Motor neuron (in vitro differentiated cells): ENCODE measurements at regions not wholly inside any gene's neighbourhood (a gene's known extent, or its start where the extent isn't known, plus 50 kb on each side); places are given as distances from the start of the nearest gene placed in this dataset.
A peak's percentile ranks its signal among the peaks of the same experiment; 100 is the strongest.
"Not testable (repeated sequence)": the region's sequence is repeated elsewhere in the genome, so short reads cannot be mapped to it uniquely, and the experiment has no call there.

Experiments
- ATAC-seq, 8 experiments: fragments of 200-7000 bp; cut with Tn5 transposase; replicated peaks in 6 of 8; 2 replicates each; pipeline ENCODE4 v1.8.0; 2021; ENCODE audit warnings: mild to moderate bottlenecking in 8 of 8, moderate library complexity in 8 of 8
- H3K27ac ChIP-seq, 2 donors: fragments of 250-450 bp; sonication (Bioruptor Pico); 2 replicates each; pipeline ENCODE4 v1.9.0; 2021; ENCODE audit warnings: antibody characterized with exemption in 2 of 2, mild to moderate bottlenecking in 2 of 2, moderate library complexity in 1 of 2
- H3K4me1 ChIP-seq, 2 donors: fragments of 250-450 bp; sonication (Bioruptor Pico); replicated peaks in 1 of 2; 2 replicates each; pipeline ENCODE4 v1.6.1; 2021; ENCODE audit warnings: antibody characterized with exemption in 2 of 2, mild to moderate bottlenecking in 2 of 2, moderate library complexity in 1 of 2
- H3K4me3 ChIP-seq, 5 donors: fragments of 250-450 bp; sonication (Bioruptor Pico); 2 replicates each; pipeline ENCODE4 v1.9.0; 2021; ENCODE audit warnings: antibody characterized with exemption in 5 of 5, mild to moderate bottlenecking in 5 of 5, moderate library complexity in 4 of 5
- WGBS, 10 experiments: fragments of 450-650 bp; shearing (Covaris generic); methylation state at CpG; one replicate each; pipeline ENCODE4 v1.0.0; 2022; 5-methylcytosine and 5-hydroxymethylcytosine counted together
- in situ Hi-C, 9 experiments: fragments of 400-800 bp; cut with MboI; loops; one replicate each; pipeline ENCODE4 v1.15.0; 2021; ENCODE audit warnings: low sequenced_read_pairs in 9 of 9, low pct_unique_long_range_greater_than_20kb in 2 of 9; ENCODE audit not compliant: unreplicated experiment in 9 of 9

GRCh38 chr14:106346534-106347290 lies 820.3 kb downstream of the TMEM121 start:
- WGBS, 10 experiments = 27 to 74% (median 70%) methylated on average over 2 to 4 of the region's 4 CpGs
- no peak for ATAC-seq

GRCh38 chr14:106347291-106347778 lies 821.0 kb downstream of the TMEM121 start:
- no peaks in the 10 kb centered on the region for H3K4me1 ChIP-seq
- 3 to 42% (median 30%) methylated on average over 2 to 4 of the region's 4 CpGs; no CpG with 5 or more reads in 2 of the 10 experiments for WGBS, 10 experiments
- H3K4me3 ChIP-seq = no peak overlapping the region
- no peak for ATAC-seq
- no peak overlapping the region for H3K27ac ChIP-seq
- in situ Hi-C loops = no loop called here

More at GRCh38 chr14:106346534-106347290, 820.3 kb downstream of the TMEM121 start:
- Histone ChIP-seq H3K4me3 (no peak overlapping the region), H3K4me1 (no peaks in the 10 kb centered on the region), H3K27ac (no peak overlapping the region)
- in situ Hi-C loops = no loop called here

- in situ Hi-C loops = no loop called here
- H3K27ac ChIP-seq = no peak overlapping the region
- no peak overlapping the region for H3K4me3 ChIP-seq
- no peaks in the 10 kb centered on the region for H3K4me1 ChIP-seq
- 6 to 55% (median 40%) methylated on average over 1 to 8 of the region's 8 CpGs; no CpG with 5 or more reads in 1 of the 10 experiments for WGBS, 10 experiments
- no peak for ATAC-seq
Observed at GRCh38 chr14:106347890-106348755, 821.7 kb downstream of the TMEM121 start.

GRCh38 chr14:106348873-106349540 lies 822.6 kb downstream of the TMEM121 start:
- ATAC-seq, H3K4me1 ChIP-seq, H3K4me3 ChIP-seq, in situ Hi-C loops, H3K27ac ChIP-seq: not testable (repeated sequence)
- 0 to 62% (median 21%) methylated on average over 1 to 5 of the region's 18 CpGs; no CpG with 5 or more reads in 3 of the 10 experiments for WGBS, 10 experiments

- in situ Hi-C loops, H3K27ac ChIP-seq: not testable (repeated sequence)
- WGBS, 10 experiments = 10 to 75% (median 26%) methylated on average over 2 to 6 of the region's 7 CpGs; no CpG with 5 or more reads in 4 of the 10 experiments
Observed at GRCh38 chr14:106349678-106350457, 823.5 kb downstream of the TMEM121 start.

GRCh38 chr14:106355007-106355791 lies 828.8 kb downstream of the TMEM121 start:
- 0 to 43% (median 7%) methylated on average over 1 to 4 of the region's 8 CpGs; no CpG with 5 or more reads in 3 of the 10 experiments for WGBS, 10 experiments
- in situ Hi-C loops = not testable (repeated sequence)

More at GRCh38 chr14:106349678-106350457, 823.5 kb downstream of the TMEM121 start:
- ATAC-seq, H3K4me1 ChIP-seq, H3K4me3 ChIP-seq: not testable (repeated sequence)

GRCh38 chr14:106355881-106356642 lies 829.7 kb downstream of the TMEM121 start:
- 0 to 43% (median 16%) methylated on average over 2 to 6 of the region's 6 CpGs; no CpG with 5 or more reads in 1 of the 10 experiments for WGBS, 10 experiments
- ATAC-seq, in situ Hi-C loops: not testable (repeated sequence)

More at GRCh38 chr14:106355007-106355791, 828.8 kb downstream of the TMEM121 start:
- not testable (repeated sequence) for ATAC-seq, H3K27ac ChIP-seq, H3K4me1 ChIP-seq, H3K4me3 ChIP-seq

GRCh38 chr14:106356643-106356930 lies 830.2 kb downstream of the TMEM121 start:
- H3K27ac ChIP-seq, H3K4me3 ChIP-seq, in situ Hi-C loops, H3K4me1 ChIP-seq: not testable (repeated sequence)
- peak in 1 of 8 experiments; percentile 18 for ATAC-seq
- WGBS, 10 experiments = 0 to 25% (median 0%) methylated on average over 1 to 2 of the region's 2 CpGs; no CpG with 5 or more reads in 3 of the 10 experiments

More at GRCh38 chr14:106355881-106356642, 829.7 kb downstream of the TMEM121 start:
- not testable (repeated sequence) for H3K4me1 ChIP-seq, H3K4me3 ChIP-seq, H3K27ac ChIP-seq

GRCh38 chr14:106359157-106359887 lies 832.9 kb downstream of the TMEM121 start:
- in situ Hi-C loops, H3K4me1 ChIP-seq, ATAC-seq, H3K4me3 ChIP-seq, H3K27ac ChIP-seq: not testable (repeated sequence)
- WGBS, 10 experiments = 0 to 44% (median 33%) methylated on average over 2 to 8 of the region's 17 CpGs; no CpG with 5 or more reads in 3 of the 10 experiments

- in situ Hi-C loops, H3K4me1 ChIP-seq, H3K27ac ChIP-seq, ATAC-seq, H3K4me3 ChIP-seq: not testable (repeated sequence)
- WGBS, 10 experiments = 0% methylated on average over 1 of the region's 4 CpGs; no CpG with 5 or more reads in 8 of the 10 experiments
Observed at GRCh38 chr14:106365371-106365770, 839.0 kb downstream of the TMEM121 start.
